Colon (tissue), 2 donors: ENCODE measurements at regions not wholly inside any gene's neighbourhood (a gene's known extent, or its start where the extent isn't known, plus 50 kb on each side); places are given as distances from the start of the nearest gene placed in this dataset.

Experiments
- FAIRE-seq: peaks from 2 replicates; lab custom pipeline; 2012; peaks lifted over from hg19 to GRCh38; lab: Jason Lieb, UNC
- donor health status: control.
- donor health status: control.

DNA sequence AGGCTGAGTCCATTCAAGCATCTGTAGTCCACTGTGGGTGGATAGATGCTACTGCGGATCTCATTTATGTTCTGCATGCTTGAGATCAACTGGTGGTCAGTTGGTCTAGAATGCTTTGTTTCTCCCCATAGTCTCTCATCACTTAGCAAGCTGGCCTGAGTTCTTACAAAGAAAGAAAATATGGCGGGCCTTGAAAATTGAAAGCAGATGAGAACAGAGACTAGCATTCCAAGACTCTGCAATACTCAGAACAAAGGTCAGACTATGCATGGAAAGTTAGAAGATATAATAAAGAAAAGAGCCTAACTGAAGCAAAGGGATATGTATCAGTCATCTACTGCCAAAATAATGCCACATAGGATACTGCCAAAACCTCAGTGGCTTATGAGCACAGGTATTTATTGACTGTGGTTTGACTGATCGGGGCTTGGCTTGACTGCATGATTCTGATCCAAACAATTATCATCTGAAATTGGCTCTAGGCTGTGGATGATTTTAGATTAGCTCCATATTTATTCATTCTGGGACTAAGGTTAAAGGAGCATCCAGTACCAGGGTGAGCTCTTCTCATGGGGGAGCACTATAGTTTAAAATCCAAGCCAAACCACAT is 258.9 kb downstream of the TAF11L14 start:
- FAIRE-seq = no peak

DNA sequence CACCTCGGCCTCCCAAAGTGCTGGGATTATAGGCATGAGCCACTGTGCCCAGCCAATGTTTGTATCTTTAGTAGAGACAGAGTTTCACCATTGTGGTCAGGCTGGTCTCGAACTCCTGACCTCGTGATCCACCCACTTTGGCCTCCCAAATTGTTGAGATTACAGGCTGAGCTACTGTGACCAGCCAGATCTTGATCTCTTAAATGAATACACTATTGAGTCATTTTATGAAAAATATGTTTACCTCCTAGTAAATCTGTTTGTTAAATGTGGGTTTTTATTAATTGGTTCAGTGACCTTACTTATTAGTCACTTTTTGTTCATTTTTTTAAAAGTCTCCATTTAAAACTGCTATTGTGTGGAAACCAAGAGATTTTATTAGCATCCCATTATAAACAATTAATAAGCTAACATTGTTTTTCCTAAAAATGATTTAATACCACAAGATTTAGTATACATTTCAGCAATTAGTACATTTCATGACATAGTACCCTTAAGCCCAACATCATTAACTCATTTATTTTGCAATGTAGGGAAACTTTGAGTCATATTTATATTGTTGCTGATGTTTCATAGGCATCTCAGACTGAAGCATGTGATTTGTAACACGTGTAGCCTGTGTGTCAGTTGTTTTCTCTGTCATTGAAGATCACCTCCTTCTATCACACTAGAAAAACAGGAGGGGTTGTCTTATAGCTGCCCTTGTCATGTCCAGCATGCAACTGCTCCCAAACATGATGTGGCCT is 261.2 kb downstream of the TAF11L14 start:
- FAIRE-seq = no peak

DNA sequence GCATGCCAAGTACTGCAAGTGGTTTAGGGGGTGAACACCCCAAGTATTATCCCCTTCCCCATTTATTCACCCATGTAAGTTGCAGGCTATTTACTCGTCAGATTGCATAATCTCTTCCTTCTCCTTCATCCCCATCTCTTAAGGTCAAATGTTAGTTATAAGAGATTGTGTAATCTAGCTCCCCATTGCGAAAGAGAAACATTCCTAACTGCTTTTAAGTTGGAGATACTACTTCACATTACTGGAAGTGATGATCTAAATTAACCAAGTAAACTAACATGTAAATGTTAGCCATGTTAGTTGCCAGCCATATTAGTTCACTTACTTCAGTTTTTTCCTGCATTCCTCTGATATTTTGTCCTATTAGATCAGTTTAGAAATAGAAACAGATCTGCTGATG is 262.3 kb downstream of the TAF11L14 start:
- FAIRE-seq = no peak

DNA sequence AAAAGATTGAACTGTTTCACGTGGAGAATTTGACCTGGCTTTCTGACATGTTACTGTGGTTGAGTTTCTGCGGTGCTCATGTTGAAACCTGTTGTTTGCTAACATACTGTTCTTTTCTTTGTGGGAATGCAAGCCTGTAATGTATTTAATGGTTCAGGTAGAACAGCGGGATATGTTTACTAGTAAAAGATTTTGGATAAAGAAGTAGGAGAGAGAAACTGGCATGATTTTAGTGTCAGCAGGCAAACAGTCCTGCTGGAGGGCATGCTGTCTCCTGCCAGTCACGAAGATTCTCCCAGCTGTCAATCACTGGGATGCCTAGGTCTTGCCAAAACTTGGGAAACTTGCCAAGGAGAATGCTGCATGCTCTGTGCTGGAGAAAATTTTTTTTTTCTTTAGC is 263.5 kb downstream of the TAF11L14 start:
- FAIRE-seq = no peak

DNA sequence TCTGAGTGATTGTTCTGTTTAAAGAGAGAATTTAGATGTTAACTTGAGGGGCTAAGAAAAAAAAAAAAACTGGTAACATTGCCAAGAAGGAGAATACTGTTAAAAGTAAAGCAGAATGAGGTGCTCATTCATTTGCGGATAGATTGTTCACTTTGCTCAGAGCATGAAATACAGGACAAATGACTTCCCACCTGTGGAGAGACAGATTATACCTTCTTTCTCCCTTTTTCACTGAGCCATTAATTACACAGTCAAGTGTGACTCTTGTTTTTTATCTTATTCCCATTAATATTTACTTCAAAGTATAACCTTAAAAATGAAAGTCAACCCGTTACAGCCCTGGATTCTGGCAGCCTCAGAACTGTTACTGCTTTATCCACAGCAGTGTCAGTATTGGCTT is 264.5 kb downstream of the TAF11L14 start:
- FAIRE-seq = no peak

DNA sequence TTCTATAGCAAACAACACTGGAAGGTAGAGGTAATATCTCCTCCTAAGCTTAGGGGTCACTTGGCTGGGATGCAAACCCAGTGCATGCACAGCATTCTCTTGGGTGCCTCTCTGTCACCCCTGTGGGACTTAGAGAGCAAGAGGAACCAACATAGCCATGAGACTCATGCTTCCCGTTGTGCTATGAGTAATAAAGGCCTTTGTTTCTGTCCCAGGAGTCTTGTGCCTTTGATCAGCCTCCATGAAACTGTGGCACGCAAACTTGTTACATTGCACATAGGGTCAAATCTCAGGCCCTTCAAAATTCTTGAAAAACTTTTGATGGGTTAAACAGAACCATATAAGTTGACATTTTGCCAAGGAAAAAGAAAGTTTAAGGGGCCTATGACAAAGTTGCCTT is 272.8 kb downstream of the TAF11L14 start:
- FAIRE-seq = no peak

DNA sequence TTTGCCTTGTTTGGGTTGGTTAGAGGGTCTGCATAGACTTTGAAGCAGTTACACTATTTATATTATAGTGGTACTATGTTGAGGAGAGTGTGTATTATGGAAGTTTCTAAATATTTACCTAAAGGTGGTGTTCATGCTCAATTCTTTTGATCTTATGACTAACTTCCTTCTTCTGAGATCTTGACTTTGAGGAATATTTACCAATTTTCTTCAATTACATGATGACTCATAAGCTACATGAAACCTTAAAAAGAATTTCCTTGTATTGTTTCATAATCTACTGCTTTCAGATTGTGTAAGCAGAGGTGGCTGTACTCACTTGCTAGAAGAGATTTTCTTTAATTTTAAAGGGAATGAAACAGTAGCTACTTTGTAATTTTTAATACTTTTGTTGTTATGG is 276.1 kb downstream of the TAF11L14 start:
- no peak for FAIRE-seq

DNA sequence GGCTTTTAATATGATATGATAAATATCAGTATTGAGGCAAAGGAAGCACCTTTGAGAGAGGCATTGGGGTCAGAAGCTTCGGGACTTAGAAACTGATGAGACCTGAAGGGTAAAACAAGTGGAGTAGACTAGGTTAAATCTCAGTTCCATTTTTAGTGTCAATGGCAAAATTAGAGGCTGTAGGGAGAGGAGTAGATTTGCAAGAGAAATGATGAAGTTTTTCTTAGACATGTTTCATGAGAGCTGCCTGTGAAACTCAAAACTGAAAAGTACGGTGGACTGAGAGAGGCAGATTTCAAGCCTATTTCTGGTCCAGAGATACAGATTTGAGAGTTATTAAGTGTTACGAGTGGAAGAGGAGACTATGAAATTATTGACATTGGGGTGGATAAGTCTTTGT is 278.5 kb downstream of the TAF11L14 start:
- FAIRE-seq = no peak

DNA sequence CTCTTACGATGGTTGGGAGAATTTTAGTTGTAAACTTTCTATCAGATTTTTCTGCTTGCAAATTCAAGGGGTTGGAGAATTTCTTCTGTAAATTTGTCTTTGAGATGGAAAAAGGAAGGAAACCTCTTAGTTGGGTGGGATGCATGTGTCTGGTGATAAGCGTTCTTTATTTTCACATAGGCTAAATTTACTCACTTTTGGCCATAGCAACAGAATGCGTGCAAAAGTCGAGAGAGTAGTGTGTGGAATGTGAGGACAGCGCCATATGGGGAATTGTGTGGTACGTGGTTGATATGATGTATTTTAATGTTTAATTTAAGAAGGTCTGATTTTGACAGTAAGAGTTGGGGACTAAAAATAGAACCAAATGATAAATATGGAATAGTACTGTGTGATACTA is 282.2 kb downstream of the TAF11L14 start:
- FAIRE-seq = no peak

DNA sequence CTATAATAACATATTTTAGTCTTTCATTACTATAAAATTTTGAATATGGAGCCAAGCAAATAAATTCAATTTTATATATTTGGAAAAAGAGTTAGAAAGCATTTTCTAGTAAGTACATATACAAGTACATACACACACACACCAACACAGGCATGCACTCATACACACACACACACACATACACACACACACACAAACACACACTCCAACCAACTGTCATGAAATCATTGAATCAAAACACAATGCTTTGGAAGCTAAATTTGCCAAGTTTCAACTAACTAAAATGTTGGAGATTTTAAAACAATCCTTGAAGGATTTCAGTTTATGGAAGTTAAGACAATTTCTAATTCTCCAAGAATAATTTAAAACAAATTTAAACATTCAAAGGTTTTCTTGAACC is 283.2 kb downstream of the TAF11L14 start:
- FAIRE-seq = no peak

DNA sequence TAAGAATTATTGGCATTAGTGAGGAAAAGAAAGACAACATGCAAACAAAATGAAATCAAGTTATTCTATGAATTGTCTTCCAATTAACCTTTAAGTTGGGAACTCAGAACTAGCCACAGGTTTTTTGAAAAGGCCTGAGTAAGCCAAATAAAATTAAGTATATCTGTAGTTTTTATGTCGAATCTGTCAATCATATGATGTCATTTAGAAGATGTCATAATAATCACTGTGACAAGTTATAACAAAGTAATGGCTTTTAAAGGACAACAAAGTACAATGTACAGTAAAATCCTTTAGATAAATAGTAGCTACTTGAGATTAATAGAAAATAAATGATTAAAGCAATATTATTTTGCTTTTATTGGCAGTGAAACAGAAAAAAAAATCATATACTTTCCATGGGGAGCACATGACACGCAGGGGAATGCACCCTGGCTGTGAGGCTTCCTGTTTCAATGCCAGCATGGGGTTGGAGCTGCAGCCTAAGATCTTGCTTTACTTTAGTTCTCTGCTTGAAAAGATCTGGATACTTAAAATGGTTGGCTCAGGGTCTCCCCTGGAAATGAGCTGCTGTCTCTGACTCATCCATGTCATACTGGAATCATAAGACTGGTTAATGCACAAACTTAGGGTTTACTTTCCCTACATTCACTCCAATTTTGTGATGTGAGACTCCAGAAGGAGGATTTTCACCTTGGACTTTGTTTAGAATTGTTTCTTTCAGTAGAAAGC is 284.3 kb downstream of the TAF11L14 start:
- no peak for FAIRE-seq

DNA sequence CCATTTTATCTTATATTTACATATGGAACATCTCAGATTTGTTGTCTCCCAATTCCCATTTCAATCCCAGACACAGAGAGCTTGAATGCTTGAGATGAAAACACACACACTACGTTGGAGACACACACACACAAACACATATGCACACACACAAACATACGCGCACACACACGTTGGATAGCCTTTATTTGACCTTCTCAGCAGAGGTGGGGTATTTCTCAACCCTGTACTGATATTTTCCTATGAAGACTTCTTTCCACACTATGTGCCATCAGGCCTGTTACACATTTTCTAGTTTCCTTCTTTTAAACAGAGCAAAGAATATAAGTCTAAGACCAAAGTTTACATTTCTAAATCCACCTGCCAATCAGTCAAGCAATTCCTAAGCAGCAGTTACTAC is 291.0 kb downstream of the TAF11L14 start:
- no peak for FAIRE-seq

DNA sequence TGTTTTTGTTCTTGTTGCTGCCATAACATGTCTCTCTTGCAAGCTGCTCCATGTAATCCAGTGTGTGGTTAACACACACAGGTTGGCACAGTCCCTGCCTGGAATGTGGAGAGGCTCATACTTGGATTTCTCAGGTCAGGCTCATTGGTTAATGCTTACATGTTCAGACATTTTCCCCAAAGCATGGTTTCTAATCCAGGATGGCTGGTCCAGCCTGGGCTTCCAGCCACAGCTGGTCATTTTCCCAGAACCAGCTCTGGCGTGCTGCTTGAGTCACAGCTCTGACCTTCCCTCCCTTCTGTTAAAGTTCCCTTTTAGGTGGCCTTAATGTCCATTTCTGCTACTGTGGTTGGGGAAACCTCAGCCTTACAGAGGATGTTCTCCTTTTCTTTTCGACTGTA is 294.3 kb downstream of the TAF11L14 start:
- no peak for FAIRE-seq

DNA sequence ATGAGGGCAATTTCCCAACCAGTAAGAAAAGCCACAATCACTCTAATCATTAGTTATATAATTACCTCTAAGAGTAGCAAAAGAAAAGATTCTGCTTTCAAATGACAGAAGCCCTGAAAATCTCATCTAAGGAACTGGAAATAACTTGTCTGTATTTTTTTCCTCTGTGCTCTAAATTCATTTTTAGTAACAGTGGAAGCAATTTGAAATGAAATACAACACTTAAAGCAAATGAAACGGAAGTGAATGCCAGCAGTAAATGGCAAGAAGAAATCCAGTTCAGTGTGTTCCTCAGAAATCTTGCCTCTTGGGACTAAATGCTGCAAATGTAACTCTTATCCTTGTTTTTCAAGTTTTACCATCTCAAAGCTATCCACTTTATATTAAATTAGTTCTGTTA is 294.9 kb downstream of the TAF11L14 start:
- no peak for FAIRE-seq

DNA sequence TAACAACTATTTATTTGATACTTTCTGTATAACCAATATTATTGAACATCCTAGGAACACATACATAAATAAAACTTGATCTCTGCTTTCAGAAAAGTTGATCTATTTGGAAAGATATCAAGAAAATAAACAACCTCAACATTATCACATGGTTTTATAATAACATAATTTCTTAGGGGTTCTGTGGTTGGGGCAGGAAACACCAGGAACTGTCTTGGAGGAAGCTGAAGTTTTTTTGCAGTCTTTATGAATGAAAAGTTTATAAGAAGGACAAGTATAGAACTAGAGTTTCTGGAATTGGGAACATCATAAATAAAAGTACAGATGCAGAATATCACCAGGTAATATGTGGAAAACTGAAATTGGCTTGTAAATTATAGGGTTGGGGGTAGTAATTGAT is 296.1 kb downstream of the TAF11L14 start:
- FAIRE-seq = no peak

DNA sequence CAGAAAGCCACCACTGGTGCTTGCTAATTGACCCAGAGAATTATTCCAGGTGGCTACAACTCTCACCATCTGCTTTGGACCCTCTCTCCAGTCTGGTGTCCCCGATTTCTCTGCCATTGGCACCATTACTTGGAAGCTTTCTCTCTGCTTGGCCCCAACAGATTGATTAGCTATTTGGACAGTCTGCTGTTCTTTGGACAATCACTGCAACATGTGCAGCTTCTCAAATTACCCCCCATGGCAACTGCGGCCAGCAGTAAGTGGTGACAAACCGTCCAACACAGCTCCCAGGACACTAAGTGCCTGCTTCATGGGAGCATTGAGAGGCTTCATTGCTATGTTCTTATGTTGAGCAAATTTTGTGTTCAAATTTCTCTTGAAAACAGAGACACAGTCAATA is 309.8 kb downstream of the TAF11L14 start:
- FAIRE-seq = no peak

DNA sequence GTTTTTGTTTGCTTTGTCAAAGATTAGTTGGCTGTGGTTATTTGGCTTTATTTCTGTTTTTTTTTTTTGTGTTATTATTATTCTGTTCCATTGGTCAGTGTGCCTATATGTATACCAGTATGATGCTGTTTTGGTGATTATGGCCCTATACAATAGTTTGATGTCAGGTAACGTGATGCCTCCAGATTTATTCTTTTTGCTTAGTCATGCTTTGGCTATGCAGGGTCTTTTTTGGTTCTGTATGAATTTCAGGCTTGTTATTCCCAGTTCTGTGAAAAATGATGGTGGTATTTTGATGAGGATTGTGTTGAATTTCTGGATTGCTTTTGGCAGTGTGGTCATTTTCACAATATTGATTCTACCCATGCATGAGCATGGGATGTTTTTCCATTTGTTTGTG is 312.8 kb downstream of the TAF11L14 start:
- FAIRE-seq = no peak

DNA sequence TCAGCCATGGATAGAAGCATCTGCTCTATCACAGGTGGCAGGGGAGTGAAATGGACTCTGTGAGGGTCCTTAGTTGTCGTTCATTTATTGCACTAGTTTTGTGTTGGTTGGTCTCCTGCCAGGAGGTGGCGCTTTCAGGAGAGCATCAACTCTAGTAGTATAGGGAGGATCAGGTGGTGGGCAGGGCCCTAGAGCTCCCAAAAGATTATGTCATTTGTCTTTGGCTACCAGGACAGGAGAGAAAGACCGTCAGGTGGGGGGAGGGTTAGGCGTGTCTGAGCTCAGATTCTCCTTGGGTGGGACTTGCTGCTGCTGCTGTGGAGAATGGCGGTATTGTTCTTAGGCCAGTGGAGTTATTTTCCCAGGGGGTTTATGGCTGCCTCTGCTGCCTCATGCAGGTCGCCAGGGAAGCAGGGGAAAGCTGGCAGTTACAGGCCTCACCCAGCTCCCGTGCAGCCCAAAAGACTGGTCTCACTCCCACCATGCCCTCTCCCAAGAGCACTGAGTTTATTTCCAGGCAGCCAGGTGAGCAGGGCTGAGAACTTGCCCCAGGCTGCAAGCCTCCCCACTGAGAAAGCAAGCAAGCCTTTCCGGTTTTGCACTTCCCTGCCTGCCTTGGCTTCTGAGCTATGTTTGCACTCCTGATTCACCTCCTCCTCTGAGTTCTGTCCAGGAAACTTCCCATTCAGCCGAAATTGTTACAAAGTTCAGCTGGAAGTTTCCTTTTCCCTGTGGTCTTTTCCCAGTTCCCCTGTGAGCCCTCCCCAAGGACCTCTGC is 317.3 kb downstream of the TAF11L14 start:
- FAIRE-seq = no peak

DNA sequence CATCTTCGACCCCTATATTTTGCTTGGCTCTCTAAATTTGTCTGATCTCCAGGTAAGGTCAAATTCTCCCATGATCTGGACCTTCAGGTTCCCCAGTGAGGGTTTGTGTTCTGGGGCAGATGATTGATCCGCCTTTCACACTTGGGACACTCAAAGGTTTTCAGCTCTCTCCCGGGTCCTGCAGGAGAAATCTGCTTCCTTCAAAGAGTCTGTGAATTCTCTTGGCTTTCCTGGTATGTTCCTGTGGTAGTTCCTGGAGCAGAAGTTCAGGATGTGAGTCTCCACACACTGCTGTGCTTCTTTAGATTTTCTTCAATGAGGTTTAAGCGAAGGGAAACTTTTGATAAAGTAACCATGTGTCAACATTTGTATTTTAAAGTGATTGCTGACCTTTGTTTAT is 318.0 kb downstream of the TAF11L14 start:
- no peak for FAIRE-seq

DNA sequence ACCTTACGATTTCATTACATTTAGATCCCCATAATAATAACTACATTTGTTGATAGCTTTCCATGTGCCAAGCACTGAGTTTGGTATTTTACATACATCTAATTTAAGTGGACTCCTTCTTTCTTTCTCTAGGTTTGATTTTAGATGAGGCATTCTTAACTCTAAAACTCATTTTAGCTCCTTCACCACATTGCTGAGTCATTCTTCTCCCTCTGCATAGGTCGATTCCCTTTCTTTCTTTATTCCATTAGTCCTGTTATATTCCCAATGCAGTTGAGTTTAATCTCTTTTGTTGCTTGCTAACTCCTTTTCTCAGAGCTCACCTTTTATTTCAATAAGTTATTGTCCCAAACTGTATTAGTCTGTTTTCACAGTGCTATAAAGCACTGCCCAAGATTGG is 329.8 kb downstream of the TAF11L14 start:
- no peak for FAIRE-seq

DNA sequence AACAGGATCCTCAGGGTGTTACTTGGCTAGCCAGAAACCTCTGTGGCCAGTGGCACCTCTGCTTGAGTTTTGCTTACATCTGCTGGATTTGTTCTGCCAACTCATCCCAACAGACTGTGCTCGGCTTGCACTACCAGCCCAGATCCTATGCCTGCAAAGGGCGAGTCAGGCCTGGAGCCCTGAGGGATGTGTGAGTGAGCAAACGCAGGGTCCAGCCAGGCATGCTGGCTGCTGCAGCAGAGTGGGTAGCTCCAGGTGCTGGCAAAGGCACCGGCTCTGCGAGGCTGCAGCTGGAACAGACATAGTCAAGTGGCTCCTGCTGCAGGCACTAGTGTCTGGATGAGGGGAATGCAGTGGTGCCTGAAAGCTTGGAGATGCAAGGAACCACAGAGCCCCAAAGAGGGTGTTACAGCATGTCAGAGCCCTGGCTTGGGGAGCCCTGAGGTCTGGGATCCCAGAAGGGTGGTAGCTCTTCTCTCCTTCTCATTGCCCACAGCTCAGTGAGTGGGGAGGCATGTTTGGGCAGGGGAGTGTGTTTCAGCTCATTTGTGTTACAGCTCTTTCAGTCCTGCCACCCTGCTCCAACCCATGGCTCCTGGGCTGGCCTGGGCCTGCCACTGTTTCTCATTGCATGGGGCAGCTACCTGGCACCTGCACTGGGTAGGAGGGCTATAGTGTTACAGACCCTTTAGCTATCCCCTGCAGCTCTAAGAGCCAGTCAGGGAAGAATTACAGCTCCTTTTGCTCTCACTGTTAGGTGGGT is 332.6 kb downstream of the TAF11L14 start:
- FAIRE-seq = no peak

DNA sequence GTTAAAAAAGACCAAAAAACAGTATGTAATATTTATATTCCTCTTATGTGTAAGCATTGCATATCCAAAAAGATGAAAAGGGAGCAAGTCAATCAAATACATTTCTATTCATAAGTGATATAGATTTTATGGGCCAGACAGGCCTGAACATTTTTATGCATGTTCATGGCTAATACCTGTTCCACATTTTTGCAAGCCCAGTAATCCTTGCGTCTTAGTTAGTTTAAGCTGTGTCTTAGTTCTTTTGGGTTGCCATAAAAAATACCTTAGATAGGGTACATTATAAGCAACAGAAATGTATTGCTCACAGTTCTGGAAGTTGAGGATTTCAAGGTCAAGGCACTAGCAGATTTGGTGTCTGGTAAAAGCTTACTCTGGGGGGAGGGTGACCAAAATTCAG is 342.1 kb downstream of the TAF11L14 start:
- FAIRE-seq = no peak
